ENCODE measurements at regions not wholly inside any gene's neighbourhood (a gene's known extent, or its start where the extent isn't known, plus 50 kb on each side); places are given as distances from the start of the nearest gene placed in this dataset.

DNA sequence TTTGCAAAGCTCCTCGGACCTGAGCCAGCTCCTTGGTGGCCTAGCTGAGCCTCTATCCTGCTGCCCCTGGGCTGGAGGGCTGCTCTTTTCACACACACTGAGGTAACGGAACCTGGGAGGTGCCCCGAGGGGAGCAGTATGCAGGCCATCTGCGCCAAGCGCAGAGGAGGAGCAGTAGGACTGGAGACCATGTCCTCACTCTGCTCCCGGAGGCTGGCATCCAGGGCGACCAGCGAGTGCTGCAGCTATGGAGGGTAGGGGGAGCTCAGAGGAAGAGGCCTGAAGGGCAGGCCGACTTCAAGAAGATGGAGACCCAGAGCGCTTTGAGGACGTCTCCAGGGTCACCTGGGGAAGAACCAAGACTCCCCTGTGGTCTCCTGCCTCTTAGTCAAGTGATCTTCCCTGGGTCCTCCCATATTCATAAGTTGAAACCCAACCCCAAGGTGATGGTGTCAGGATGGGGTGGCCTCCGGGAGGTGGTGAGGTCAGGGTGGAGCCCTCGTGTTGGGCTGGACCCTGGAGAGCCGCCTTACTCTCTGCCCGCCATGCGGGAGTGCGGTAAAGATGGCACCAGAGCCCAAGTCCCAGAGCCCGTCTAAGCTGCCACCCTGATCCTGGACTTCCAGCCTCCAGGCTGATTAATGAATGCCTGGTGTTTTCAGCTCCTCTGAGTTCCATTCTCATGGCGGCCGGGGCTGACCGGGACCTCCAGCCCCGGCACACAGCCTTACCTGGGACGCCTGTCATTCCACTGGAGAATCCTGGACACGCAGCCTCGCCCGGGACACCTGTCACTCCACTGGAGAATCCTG lies 160.7 kb downstream of the NDUFA10 start:
- no peak for DNase-seq

- no peak for DNase-seq
These were observed 162.5 kb downstream of the NDUFA10 start for GRCh38 chr2:239862613-239863012.

DNA sequence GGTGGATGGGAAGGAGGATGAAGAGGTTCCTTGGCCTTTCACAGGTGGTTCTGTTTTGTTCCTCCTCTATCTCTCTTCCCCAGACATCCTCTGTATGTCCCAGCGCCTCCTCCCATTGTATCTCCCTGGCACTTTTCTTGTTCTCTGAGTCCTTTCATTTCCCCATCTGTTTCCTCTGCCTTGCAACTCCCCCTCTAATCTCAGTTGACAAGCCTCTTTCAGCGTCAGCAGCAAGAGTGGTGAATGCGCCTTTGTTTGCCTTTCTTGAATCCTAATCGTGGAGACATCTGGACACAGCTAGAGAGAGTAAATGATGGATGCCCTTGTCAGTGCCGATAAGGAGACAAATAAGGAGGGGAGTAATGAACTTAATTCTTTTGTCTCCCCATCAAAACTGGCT lies 167.0 kb downstream of the NDUFA10 start:
- DNase-seq = no peak

GRCh38 chr2:239857591-239857990 lies 167.6 kb downstream of the NDUFA10 start:
- DNase-seq = no peak

- no peak for DNase-seq
These were observed 168.4 kb downstream of the NDUFA10 start for GRCh38 chr2:239856620-239857285.

- no peak for DNase-seq
These were observed 169.1 kb downstream of the NDUFA10 start for GRCh38 chr2:239855863-239856587.

GRCh38 chr2:239854596-239854995 lies 170.5 kb downstream of the NDUFA10 start:
- DNase-seq = no peak

GRCh38 chr2:239853706-239854327 lies 171.3 kb downstream of the NDUFA10 start:
- DNase-seq = no peak

DNA sequence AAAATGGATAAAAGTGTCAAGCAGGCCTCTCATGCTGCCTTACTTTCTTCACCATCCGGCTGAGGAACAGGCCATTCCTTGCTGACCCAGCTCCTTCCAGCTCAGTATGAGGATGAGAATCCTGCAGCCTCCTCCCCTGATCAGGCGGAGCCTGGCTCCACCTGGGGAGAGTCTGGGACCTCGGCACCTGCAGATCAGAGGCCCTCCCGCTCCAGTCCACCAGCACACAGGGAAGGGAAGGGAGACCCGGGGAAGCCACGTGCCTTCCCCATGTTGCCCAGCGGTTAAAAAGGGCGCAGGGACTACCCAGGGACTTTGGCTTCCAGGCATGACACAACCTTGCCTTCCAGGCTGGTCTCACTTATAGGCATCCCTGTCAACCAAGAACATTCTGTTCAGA lies 172.0 kb downstream of the NDUFA10 start:
- no peak for DNase-seq

DNA sequence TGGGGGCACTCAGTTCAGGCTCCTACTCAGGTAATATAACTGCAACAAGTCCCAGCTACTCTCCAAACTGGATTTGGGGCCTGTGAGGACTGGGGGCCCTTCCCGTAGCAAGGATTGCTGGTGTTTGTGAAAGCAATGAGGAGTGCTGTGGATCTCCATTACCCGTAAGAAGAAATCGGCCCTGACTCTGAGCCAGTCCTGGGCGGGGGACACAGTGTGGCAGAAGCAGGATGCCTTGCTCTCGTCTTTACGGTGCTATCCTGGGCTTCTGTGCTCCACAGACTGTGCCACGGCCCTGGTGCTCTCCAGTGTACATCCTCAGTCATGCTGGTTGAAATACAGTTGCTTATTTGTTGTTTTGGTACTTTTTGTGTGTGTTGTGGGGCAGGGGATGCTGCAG lies 172.9 kb downstream of the NDUFA10 start:
- no peak for DNase-seq

- DNase-seq = no peak
These were observed 178.1 kb downstream of the NDUFA10 start for GRCh38 chr2:239846789-239847676.

- DNase-seq = no peak
These were observed 179.2 kb downstream of the NDUFA10 start for GRCh38 chr2:239845968-239846367.

DNA sequence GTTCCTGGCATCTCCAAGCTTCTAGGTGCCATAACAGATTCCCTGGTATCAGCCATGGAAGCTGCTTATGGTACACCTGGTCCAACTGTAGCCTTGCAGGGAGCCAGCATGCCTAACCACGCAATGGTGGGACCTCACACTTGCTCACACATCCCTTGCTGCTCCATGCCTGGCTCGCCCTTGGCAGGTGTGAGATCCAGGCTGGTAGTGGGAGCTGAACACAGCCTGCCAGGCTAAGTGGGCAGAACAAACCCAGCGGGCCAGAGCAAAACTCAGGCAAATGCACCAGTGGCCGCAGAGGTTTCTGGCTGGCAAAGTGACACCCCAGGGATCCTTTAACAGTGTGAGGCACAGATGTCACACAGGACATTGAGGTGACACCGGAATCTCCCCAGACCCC lies 185.8 kb downstream of the NDUFA10 start:
- DNase-seq = no peak

DNA sequence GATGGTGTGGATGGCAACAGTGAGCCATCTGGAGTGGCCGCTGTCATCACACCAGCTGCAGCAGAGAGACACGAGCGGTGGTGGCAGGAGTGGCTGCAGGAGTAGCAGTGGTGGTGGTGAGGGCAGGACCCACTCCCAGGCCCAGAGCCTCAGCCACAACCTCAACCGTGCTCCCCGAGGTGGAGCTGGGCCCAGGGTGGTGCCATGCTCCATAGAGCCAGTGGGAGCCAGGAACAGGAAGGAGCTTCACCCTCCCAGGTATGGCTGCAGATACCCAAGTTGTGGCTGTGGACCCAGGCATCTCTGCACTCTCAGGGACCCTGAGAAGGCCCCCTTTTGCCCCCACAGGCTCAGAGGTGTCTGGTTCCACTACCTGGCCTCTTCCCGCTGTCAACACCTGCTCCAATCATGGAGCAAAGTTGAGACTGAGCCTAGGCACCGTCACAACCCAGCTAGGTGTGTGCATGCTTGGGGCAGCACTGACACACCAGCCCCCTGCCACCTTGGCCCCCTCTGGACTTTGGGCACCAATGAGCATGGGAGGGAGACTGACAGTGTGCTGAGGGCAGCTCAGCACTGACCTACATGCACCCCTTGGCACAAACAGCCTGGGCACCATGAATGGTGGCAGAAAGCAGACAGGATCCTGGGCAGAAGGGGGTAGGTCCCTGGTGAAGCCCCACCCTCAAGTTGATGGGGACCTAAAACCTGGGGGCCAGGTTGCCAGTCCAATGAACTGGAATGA lies 188.9 kb downstream of the NDUFA10 start:
- DNase-seq = no peak

- DNase-seq = no peak
These were observed 190.1 kb downstream of the NDUFA10 start for GRCh38 chr2:239835056-239835455.

- DNase-seq = no peak
These were observed 191.0 kb downstream of the NDUFA10 start for GRCh38 chr2:239834143-239834542.

DNA sequence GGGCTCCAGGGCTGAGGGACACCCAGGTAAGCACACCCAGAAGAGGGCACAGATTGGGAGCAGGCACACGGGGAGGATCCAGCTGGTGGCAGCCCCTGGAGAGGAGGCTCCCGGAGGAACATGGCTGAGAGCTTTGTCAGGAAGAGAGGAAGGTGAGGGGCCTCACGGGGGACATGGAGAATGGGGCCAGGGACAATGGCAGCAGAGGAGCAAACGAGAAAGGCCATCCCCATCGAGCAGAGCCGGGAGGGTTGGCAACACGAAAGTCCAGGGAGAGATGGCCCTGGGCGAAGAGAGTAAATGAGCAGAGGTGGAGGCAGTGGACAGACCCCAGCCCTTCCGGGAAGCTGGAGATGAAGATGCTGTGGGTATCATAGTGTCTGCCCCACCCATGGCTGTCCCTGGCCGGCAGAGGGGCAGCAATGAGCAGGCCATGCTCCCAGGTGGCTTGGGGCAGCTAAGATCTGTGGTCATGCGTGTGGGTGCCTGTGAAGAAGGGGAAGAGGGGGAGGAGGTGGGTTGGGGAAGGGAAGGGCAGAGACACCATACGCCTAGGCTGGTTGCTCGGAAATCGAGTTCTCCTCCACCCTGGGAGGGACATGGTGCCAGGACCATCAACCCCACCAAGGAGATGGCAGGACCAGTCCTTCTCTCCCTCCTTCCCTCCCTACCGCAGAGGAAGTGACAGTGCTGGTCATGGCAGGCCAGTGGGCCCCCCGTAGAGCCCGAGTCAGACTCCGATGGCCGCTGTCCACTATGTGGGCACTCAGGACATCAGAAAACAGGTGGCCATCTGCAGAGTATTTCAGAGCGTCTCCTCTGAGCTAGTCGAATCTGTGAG lies 191.7 kb downstream of the NDUFA10 start:
- DNase-seq = no peak

DNA sequence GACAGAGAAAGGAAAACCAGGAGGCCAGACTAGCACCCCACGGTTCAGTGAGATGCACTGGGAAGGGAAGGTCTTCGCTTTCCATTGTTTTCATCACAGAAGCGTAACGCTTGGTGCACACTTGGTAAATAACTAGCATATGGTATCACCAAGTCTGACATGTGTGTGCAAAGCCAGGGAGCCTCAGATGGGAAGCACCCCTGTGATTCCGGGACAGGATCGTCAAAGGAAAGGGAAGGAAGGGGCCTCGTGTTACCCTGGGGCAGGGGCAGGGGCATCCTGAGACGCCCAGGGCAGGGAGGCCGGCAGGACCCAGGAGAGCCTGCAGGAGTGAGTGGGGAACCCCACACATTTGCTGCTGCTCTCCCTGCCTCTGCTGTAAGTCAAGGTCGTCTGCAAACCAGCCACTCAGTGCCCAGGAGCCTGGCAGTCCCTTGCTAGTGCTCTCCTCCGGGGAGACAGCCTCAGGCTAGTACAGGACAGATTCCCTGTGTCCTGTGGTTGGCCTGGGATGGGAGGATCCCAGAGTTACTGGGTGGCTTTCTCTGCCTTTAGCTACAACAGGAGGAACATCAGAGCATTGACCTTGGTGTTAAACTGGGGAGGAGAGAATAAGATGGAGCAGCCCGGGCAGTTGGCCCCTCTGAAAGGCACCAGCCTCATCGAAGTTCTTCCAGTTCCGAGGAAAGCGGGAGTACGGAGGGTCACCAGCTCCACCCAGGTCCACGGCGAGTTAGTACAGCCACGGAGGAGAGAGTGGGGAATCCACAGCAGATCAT lies 192.5 kb downstream of the NDUFA10 start:
- DNase-seq = no peak

GRCh38 chr2:239831861-239832489 lies 193.2 kb downstream of the NDUFA10 start:
- DNase-seq = no peak
